Activated CD4-positive, alpha-beta memory T cell treated with anti-CD3 and anti-CD28 coated beads, Interleukin-2, amount 10 ng/mL, durations not matched to agents 7 days and 5 days (primary cell): ENCODE measurements at regions not wholly inside any gene's neighbourhood (a gene's known extent, or its start where the extent isn't known, plus 50 kb on each side); places are given as distances from the start of the nearest gene placed in this dataset.

Experiments
- CTCF ChIA-PET: fragments of 350-600 bp; sonication (Branson Sonifier 250); formaldehyde crosslinking; loops from one replicate; lab custom pipeline; 2021; ENCODE audit warnings: antibody characterized with exemption, inconsistent platforms; lab: Charles Lee
- POLR2A ChIA-PET: fragments of 350-600 bp; sonication (Branson Sonifier 250); formaldehyde crosslinking; loops from one replicate; lab custom pipeline; 2021; ENCODE audit warnings: antibody characterized with exemption; lab: Charles Lee
- DNase-seq: peaks from one replicate; pipeline ENCODE4 v3.0.0-alpha.2; 2020
- H3K27ac Mint-ChIP-seq: one replicate; pipeline ENCODE4 v1.8.0; 2021; ENCODE audit warnings: mild to moderate bottlenecking, mixed read lengths
- H3K27me3 Mint-ChIP-seq: one replicate; pipeline ENCODE4 v1.8.0; 2021; ENCODE audit warnings: mixed read lengths
- H3K36me3 Mint-ChIP-seq: one replicate; pipeline ENCODE4 v1.8.0; 2021; ENCODE audit warnings: low read depth, mixed read lengths
- H3K4me1 Mint-ChIP-seq: one replicate; pipeline ENCODE4 v1.8.0; 2021; ENCODE audit warnings: mixed read lengths
- H3K4me3 Mint-ChIP-seq: one replicate; pipeline ENCODE4 v1.8.0; 2021; ENCODE audit warnings: mild to moderate bottlenecking, mixed read lengths
- H3K9me3 Mint-ChIP-seq: one replicate; pipeline ENCODE4 v1.8.0; 2021; ENCODE audit warnings: mixed read lengths

GRCh38 chr5:166535641-166536040 lies 1755.8 kb upstream of the WWC1 start:
- Mint-ChIP-seq H3K27ac (no peak overlapping the region), H3K36me3 (no peaks in the 10 kb centered on the region), H3K27me3 (no peaks in the 10 kb centered on the region), H3K4me3 (no peak overlapping the region), H3K4me1 (no peaks in the 10 kb centered on the region), H3K9me3 (peaks cover 2% of the 10 kb centered on the region)
- CTCF ChIA-PET, result interaction anchor here (1.5 kb wide), 1 partner anchor 21 kb away, joined by 3 read pairs; no protein-coding TSS in a partner anchor
- no peak for DNase-seq
- POLR2A ChIA-PET, result no interaction called here

- no peak overlapping the region for H3K27ac Mint-ChIP-seq
- ChIA-PET POLR2A (no interaction called here), CTCF (no interaction called here)
- H3K9me3 Mint-ChIP-seq, result peaks cover 2% of the 10 kb centered on the region
- H3K36me3 Mint-ChIP-seq, result no peaks in the 10 kb centered on the region
- no peak for DNase-seq
- no peaks in the 10 kb centered on the region for H3K4me1 Mint-ChIP-seq
- H3K27me3 Mint-ChIP-seq, result no peaks in the 10 kb centered on the region
- no peak overlapping the region for H3K4me3 Mint-ChIP-seq
These were observed 1751.3 kb upstream of the WWC1 start for GRCh38 chr5:166540156-166540555.

DNA sequence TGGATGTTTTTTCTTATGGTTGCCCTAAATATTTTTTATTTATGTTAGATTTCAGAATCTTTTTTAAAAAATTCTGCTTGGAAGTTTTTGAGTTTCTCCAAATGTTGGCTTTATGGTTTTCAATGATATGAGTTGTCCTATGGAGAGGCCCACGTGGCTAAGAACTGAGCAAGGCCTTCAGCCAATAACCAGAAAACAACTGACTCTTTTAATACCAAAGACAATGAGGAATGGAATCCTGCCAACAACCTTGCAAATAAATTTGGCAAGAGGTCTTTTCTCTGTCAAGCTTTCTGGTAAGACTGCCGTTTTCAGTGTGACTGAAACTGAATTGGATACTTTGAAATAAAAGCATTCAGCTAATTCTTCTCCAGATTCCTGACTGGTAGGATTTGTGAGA lies 1740.1 kb upstream of the WWC1 start:
- POLR2A ChIA-PET, result no interaction called here
- DNase-seq, result no peak

GRCh38 chr5:166553778-166554177 lies 1737.7 kb upstream of the WWC1 start:
- no peaks in the 10 kb centered on the region for H3K4me1 Mint-ChIP-seq
- no peak overlapping the region for H3K27ac Mint-ChIP-seq
- ChIA-PET CTCF (no interaction called here), POLR2A (no interaction called here)
- H3K9me3 Mint-ChIP-seq, result peaks cover 11% of the 10 kb centered on the region
- DNase-seq, result no peak
- H3K27me3 Mint-ChIP-seq, result no peaks in the 10 kb centered on the region
- no peaks in the 10 kb centered on the region for H3K36me3 Mint-ChIP-seq
- no peak overlapping the region for H3K4me3 Mint-ChIP-seq

More for the DNA sequence above, 1740.1 kb upstream of the WWC1 start:
- Mint-ChIP-seq H3K27me3 (no peaks in the 10 kb centered on the region), H3K4me1 (no peaks in the 10 kb centered on the region), H3K9me3 (peaks cover 8% of the 10 kb centered on the region), H3K27ac (no peak overlapping the region), H3K4me3 (no peak overlapping the region), H3K36me3 (no peaks in the 10 kb centered on the region)
- CTCF ChIA-PET, result no interaction called here

GRCh38 chr5:166561759-166562158 lies 1729.7 kb upstream of the WWC1 start:
- ChIA-PET POLR2A (no interaction called here), CTCF (no interaction called here)
- Mint-ChIP-seq H3K4me1 (no peaks in the 10 kb centered on the region), H3K27ac (no peak overlapping the region), H3K36me3 (no peaks in the 10 kb centered on the region), H3K27me3 (no peaks in the 10 kb centered on the region), H3K9me3 (peaks cover 8% of the 10 kb centered on the region), H3K4me3 (no peak overlapping the region)
- DNase-seq, result no peak

GRCh38 chr5:166562246-166562645 lies 1729.2 kb upstream of the WWC1 start:
- DNase-seq, result no peak
- H3K36me3 Mint-ChIP-seq, result no peaks in the 10 kb centered on the region
- H3K27ac Mint-ChIP-seq, result no peak overlapping the region
- H3K4me3 Mint-ChIP-seq, result no peak overlapping the region
- no peaks in the 10 kb centered on the region for H3K27me3 Mint-ChIP-seq
- H3K4me1 Mint-ChIP-seq, result no peaks in the 10 kb centered on the region
- H3K9me3 Mint-ChIP-seq, result peaks cover 8% of the 10 kb centered on the region
- ChIA-PET POLR2A (no interaction called here), CTCF (no interaction called here)

GRCh38 chr5:166566725-166567124 lies 1724.7 kb upstream of the WWC1 start:
- H3K9me3 Mint-ChIP-seq, result peaks cover 10% of the 10 kb centered on the region
- H3K4me1 Mint-ChIP-seq, result no peaks in the 10 kb centered on the region
- CTCF ChIA-PET, result no interaction called here
- H3K27ac Mint-ChIP-seq, result no peak overlapping the region
- H3K4me3 Mint-ChIP-seq, result no peak overlapping the region
- H3K27me3 Mint-ChIP-seq, result no peaks in the 10 kb centered on the region
- POLR2A ChIA-PET, result no interaction called here
- no peak for DNase-seq
- no peaks in the 10 kb centered on the region for H3K36me3 Mint-ChIP-seq

GRCh38 chr5:166570865-166571264 lies 1720.6 kb upstream of the WWC1 start:
- H3K4me1 Mint-ChIP-seq, result no peaks in the 10 kb centered on the region
- POLR2A ChIA-PET, result no interaction called here
- peaks cover 12% of the 10 kb centered on the region for H3K9me3 Mint-ChIP-seq
- CTCF ChIA-PET, result interaction anchor here (0.5 kb wide), 1 partner anchor 668 kb away, joined by 4 read pairs; no protein-coding TSS in a partner anchor
- no peaks in the 10 kb centered on the region for H3K27me3 Mint-ChIP-seq
- H3K27ac Mint-ChIP-seq, result no peak overlapping the region
- H3K36me3 Mint-ChIP-seq, result no peaks in the 10 kb centered on the region
- no peak overlapping the region for H3K4me3 Mint-ChIP-seq
- DNase-seq, result no peak

- CTCF ChIA-PET, result no interaction called here
These were observed 1719.8 kb upstream of the WWC1 start for GRCh38 chr5:166571668-166572067.

DNA sequence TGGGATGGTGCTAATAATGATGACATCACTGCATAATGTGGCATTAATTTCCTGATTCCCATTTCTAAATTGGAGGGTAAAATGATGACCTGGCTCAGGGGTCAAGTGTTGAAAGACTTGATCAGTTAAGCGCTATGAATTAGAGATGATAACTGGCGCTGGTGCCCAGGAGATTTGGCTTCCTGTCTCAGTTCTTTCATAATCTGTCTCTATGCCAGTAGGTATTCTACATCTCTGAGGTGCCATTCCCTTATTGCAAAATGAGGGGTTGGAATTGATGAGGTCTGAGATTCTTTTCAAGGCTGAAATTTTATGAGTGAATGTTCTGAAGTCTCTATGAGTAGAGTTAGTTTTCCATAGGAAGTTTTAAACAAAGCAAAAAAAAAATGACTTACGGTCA lies 1715.1 kb upstream of the WWC1 start:
- Mint-ChIP-seq H3K9me3 (peaks cover 13% of the 10 kb centered on the region), H3K27me3 (no peaks in the 10 kb centered on the region), H3K36me3 (no peaks in the 10 kb centered on the region), H3K4me3 (no peak overlapping the region), H3K27ac (no peak overlapping the region), H3K4me1 (no peaks in the 10 kb centered on the region)
- ChIA-PET CTCF (no interaction called here), POLR2A (no interaction called here)
- no peak for DNase-seq

More at GRCh38 chr5:166571668-166572067, 1719.8 kb upstream of the WWC1 start:
- DNase-seq, result no peak
- POLR2A ChIA-PET, result no interaction called here
- H3K4me3 Mint-ChIP-seq, result no peak overlapping the region
- H3K36me3 Mint-ChIP-seq, result no peaks in the 10 kb centered on the region
- no peaks in the 10 kb centered on the region for H3K27me3 Mint-ChIP-seq
- peaks cover 12% of the 10 kb centered on the region for H3K9me3 Mint-ChIP-seq
- H3K27ac Mint-ChIP-seq, result no peak overlapping the region
- no peaks in the 10 kb centered on the region for H3K4me1 Mint-ChIP-seq

DNA sequence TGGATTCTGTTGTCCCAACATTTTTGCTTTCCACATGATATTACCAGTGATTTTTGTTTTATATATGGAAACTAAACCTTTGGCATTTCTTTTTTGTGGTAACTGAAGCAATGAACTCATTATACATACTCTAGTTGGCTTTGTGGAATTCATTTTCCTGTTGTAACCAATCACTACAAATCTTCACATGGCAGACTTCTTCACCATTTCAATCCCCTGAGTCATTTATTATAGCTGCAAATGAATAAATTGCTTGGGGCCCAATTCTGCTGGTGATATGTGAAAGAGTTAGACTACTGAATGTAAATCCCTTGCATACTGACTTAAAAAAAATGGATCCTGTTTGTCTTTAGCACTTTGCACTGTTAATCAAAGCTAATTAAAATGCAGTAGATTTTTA lies 1709.6 kb upstream of the WWC1 start:
- no peak overlapping the region for H3K27ac Mint-ChIP-seq

DNA sequence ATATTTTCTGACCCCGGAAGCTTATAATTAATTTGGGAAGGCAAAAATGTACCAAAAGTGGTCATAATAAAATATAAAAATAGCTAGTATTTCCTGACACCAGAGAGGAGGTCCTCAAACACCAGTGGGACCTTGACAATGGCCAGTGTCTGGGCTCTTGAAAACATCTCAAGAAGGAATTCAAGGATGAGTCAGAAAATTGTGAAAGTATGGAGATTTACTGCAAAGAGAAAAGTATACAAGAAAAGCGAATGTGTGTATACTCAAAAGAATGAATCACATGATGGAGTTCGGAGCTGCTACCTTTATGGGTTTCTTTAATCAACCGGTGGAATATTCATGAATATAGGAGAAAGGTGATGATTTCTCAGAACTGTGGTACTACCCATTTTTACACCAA lies 1709.0 kb upstream of the WWC1 start:
- POLR2A ChIA-PET, result no interaction called here

More for the DNA sequence above, 1709.6 kb upstream of the WWC1 start:
- no peaks in the 10 kb centered on the region for H3K27me3 Mint-ChIP-seq
- ChIA-PET POLR2A (no interaction called here), CTCF (no interaction called here)
- H3K4me1 Mint-ChIP-seq, result no peaks in the 10 kb centered on the region
- peaks cover 13% of the 10 kb centered on the region for H3K9me3 Mint-ChIP-seq
- H3K36me3 Mint-ChIP-seq, result no peaks in the 10 kb centered on the region
- H3K4me3 Mint-ChIP-seq, result no peak overlapping the region
- DNase-seq, result no peak

GRCh38 chr5:166594567-166594966 lies 1696.9 kb upstream of the WWC1 start:
- ChIA-PET POLR2A (no interaction called here), CTCF (no interaction called here)
- no peak overlapping the region for H3K4me3 Mint-ChIP-seq
- no peaks in the 10 kb centered on the region for H3K36me3 Mint-ChIP-seq
- no peaks in the 10 kb centered on the region for H3K27me3 Mint-ChIP-seq
- H3K27ac Mint-ChIP-seq, result no peak overlapping the region
- no peaks in the 10 kb centered on the region for H3K4me1 Mint-ChIP-seq
- no peak for DNase-seq
- H3K9me3 Mint-ChIP-seq, result peaks cover 10% of the 10 kb centered on the region

More for the DNA sequence above, 1709.0 kb upstream of the WWC1 start:
- Mint-ChIP-seq H3K4me3 (no peak overlapping the region), H3K36me3 (no peaks in the 10 kb centered on the region), H3K27ac (no peak overlapping the region), H3K27me3 (no peaks in the 10 kb centered on the region), H3K9me3 (peaks cover 15% of the 10 kb centered on the region), H3K4me1 (no peaks in the 10 kb centered on the region)
- DNase-seq, result no peak
- CTCF ChIA-PET, result no interaction called here

DNA sequence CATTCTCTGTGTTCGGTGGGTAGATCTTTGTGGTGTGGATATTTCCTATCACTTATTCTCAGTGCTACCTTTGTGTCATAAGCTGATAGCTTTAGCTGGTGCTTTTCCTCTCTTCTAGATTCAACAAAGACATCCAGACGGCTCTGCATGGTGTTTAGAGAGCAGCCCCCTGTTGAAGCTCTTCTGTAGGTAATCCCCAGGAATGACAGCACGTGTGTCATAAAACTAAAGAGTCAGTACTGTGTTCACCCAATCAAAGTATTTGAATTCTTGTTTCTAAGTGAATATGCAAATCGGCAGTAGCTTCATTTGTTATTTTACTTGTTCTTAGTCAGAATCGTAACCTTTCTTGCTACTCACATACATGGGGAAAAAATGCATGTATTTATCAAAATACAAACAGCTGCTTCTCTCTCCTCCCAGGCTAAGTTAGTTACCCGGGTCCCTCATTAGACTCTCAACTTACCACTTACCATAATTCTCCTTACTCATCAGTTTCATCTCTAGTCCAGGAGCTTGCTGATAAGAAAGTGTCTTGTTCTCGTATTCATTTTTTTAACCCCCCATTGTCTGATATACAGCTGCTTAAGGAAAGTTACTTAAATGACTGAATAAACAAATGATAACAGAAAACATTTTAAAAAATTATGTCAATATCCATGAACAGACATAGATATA lies 1696.0 kb upstream of the WWC1 start:
- Mint-ChIP-seq H3K9me3 (peaks cover 10% of the 10 kb centered on the region), H3K4me1 (no peaks in the 10 kb centered on the region), H3K27me3 (no peaks in the 10 kb centered on the region), H3K36me3 (no peaks in the 10 kb centered on the region), H3K4me3 (no peak overlapping the region), H3K27ac (no peak overlapping the region)
- DNase-seq, result no peak
- ChIA-PET CTCF (no interaction called here), POLR2A (no interaction called here)
